ENCODE measurements at regions not wholly inside any gene's neighbourhood (a gene's known extent, or its start where the extent isn't known, plus 50 kb on each side); places are given as distances from the start of the nearest gene placed in this dataset.

- TF ChIP-seq CTCF (IDR thresholded peaks at IDR 0.05) (no peak), EZH2 (IDR thresholded peaks at IDR 0.05; ENCODE audit: borderline replicate concordance, insufficient read depth, low read depth, low read length, poor library complexity, severe bottlenecking) (no peak)
Observed at GRCh38 chr2:134124047-134124753, 129.7 kb upstream of the MGAT5 start.
